Transverse colon (tissue), 4 donors: ENCODE measurements at regions not wholly inside any gene's neighbourhood (a gene's known extent, or its start where the extent isn't known, plus 50 kb on each side); places are given as distances from the start of the nearest gene placed in this dataset.

ENCODE experiments used
- CTCF ChIP-seq, 5 experiments: fragments of 200-600 bp in 3 of 5; fragments of 450-650 bp in 2 of 5; sonication (generic) in 3 of 5; IDR thresholded peaks; 1 replicate in 2 of 5; 2 replicates in 3 of 5; pipeline ENCODE4 v1.5.1; 2016 to 2017; ENCODE audit warnings: antibody characterized with exemption in 5 of 5, inconsistent platforms in 3 of 5, mild to moderate bottlenecking in 2 of 5, moderate library complexity in 1 of 5
- POLR2A ChIP-seq: fragments of 450-650 bp; IDR thresholded peaks from one replicate; pipeline ENCODE4 v1.6.1; 2016; ENCODE audit warnings: antibody characterized with exemption, mild to moderate bottlenecking, moderate library complexity
- POLR2AphosphoS5 ChIP-seq, 3 donors: sonication (generic); formaldehyde crosslinking; IDR thresholded peaks; one replicate each; pipeline ENCODE4 v1.6.1; 2016; ENCODE audit warnings: antibody characterized with exemption in 3 of 3

DNA sequence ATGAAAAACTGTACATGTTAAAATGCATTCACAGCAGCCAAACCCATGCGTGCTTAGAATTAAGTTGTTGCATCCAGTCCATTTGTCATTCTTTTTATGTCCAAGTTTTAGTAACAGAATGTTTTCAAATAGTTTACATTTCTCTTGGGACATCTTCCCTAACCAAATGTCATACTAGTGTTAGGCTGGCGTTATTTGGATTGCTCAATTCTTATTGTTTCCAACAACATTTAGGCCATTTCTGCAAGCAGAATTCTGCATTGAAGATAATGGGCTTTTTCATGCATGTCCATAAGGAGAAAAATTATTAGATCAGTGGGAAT lies 203.0 kb downstream of the HIBADH start:
- TF ChIP-seq CTCF (IDR thresholded peaks at IDR 0.05) (no peak), POLR2AphosphoS5 (IDR thresholded peaks at IDR 0.05) (peak in 2 of 3 donors; percentile 15 to 43), POLR2A (no peak)
